Stomach (tissue), 8 donors: ENCODE measurements at regions not wholly inside any gene's neighbourhood (a gene's known extent, or its start where the extent isn't known, plus 50 kb on each side); places are given as distances from the start of the nearest gene placed in this dataset.

ENCODE experiments used
- DNase-seq, 2 donors: peaks; one replicate each; pipeline versions ENCODE4 v3.0.0 to v3.0.0-alpha.2; 2013 to 2019
- H3K27ac ChIP-seq, 5 donors: fragments of 200-600 bp in 4 of 5; sonication (generic) in 4 of 5; one replicate each; pipeline ENCODE4 v1.5.1; 2013 to 2019; ENCODE audit warnings: mild to moderate bottlenecking in 1 of 5, moderate library complexity in 1 of 5
- H3K27me3 ChIP-seq, 3 donors: fragments of 200-600 bp; sonication (generic); one replicate each; pipeline ENCODE4 v1.5.1; 2017 to 2019; ENCODE audit warnings: mixed run types in 1 of 3
- H3K36me3 ChIP-seq, 4 donors: fragments of 200-600 bp; sonication (generic); 1 replicate in 3 of 4; 2 replicates in 1 of 4; pipeline ENCODE4 v1.5.1; 2016 to 2019
- H3K4me1 ChIP-seq, 4 donors: fragments of 200-600 bp; sonication (generic); one replicate each; pipeline ENCODE4 v1.5.1; 2016 to 2019
- H3K4me3 ChIP-seq, 4 donors: fragments of 200-600 bp; sonication (generic) in 3 of 4; one replicate each; pipeline ENCODE4 v1.5.1; 2016 to 2019; ENCODE audit warnings: mild to moderate bottlenecking in 1 of 4
- H3K9me3 ChIP-seq, 4 donors: fragments of 200-600 bp; sonication (generic); one replicate each; pipeline ENCODE4 v1.5.1; 2016 to 2019
- CTCF ChIP-seq, 7 experiments: fragments of 450-650 bp in 4 of 7; fragments of 200-600 bp in 3 of 7; sonication (generic) in 3 of 7; IDR thresholded peaks; one replicate each; pipeline ENCODE4 v1.5.1; 2016 to 2019; ENCODE audit warnings: antibody characterized with exemption in 7 of 7, control low read depth in 2 of 7, mild to moderate bottlenecking in 1 of 7
- EP300 ChIP-seq: sonication (generic); formaldehyde crosslinking; IDR thresholded peaks from one replicate; pipeline ENCODE4 v1.6.1; 2017; ENCODE audit warnings: antibody characterized with exemption
- POLR2A ChIP-seq, 4 donors: fragments of 450-650 bp; IDR thresholded peaks; one replicate each; pipeline ENCODE4 v1.6.1; 2016; ENCODE audit warnings: antibody characterized with exemption in 4 of 4, control low read depth in 2 of 4, mild to moderate bottlenecking in 1 of 4, moderate library complexity in 1 of 4
- POLR2AphosphoS5 ChIP-seq, 3 donors: sonication (generic); formaldehyde crosslinking; IDR thresholded peaks; one replicate each; pipeline ENCODE4 v1.6.1; 2016; ENCODE audit warnings: antibody characterized with exemption in 3 of 3
- WGBS, 5 donors: extraction: QIAGEN DNeasy Blood & Tissue Kit in 3 of 5; methylation state at CpG; one replicate each; pipeline versions ENCODE4 v1.1.5 to v1.1.7; 2013 to 2018; 5-methylcytosine and 5-hydroxymethylcytosine counted together
- intact Hi-C: fragments of 100-400 bp; cut with DNase I; formaldehyde crosslinking; loops from one replicate; pipeline ENCODE4 v1.15.1; 2023; ENCODE audit warnings: low total_unique reads
- donor health status: healthy with polysubstance abuse.
- donor health status: Bipolar disorder and iron deficiency.
- donor health status: healthy.

- intact Hi-C loops = no loop called here
- no peaks in the 10 kb centered on the region for H3K9me3 ChIP-seq
- WGBS, 5 donors = 85 to 92% (median 91%) methylated on average over 1 of the region's 1 CpG
- DNase-seq = no peak
- no peaks in the 10 kb centered on the region for H3K36me3 ChIP-seq
- H3K4me1 ChIP-seq = peaks cover 0 to 38% (median 8%) of the 10 kb centered on the region in 4 donors
- H3K27me3 ChIP-seq = no peaks in the 10 kb centered on the region
- no peak for TF ChIP-seq POLR2A (IDR thresholded peaks at IDR 0.05)
- no peak for TF ChIP-seq EP300
- no peak for TF ChIP-seq CTCF (IDR thresholded peaks at IDR 0.05)
- TF ChIP-seq POLR2AphosphoS5 (IDR thresholded peaks at IDR 0.05) = no peak
- H3K27ac ChIP-seq = no peak overlapping the region
- H3K4me3 ChIP-seq = no peak overlapping the region
These were observed 669.6 kb downstream of the PCDH17 start for GRCh38 chr13:58300974-58301681.

GRCh38 chr13:58302349-58302748 is 670.8 kb downstream of the PCDH17 start:
- intact Hi-C loops = no loop called here
- no peak for TF ChIP-seq POLR2AphosphoS5 (IDR thresholded peaks at IDR 0.05)
- no peak for TF ChIP-seq POLR2A (IDR thresholded peaks at IDR 0.05)
- TF ChIP-seq CTCF (IDR thresholded peaks at IDR 0.05) = no peak
- 27 to 54% (median 51%) methylated on average over 2 of the region's 2 CpGs for WGBS, 5 donors
- Histone ChIP-seq H3K36me3 (no peaks in the 10 kb centered on the region), H3K27me3 (no peaks in the 10 kb centered on the region), H3K4me3 (no peak overlapping the region), H3K9me3 (no peaks in the 10 kb centered on the region), H3K27ac (no peak overlapping the region), H3K4me1 (peaks cover 0 to 32% (median 6%) of the 10 kb centered on the region in 4 donors)
- DNase-seq = peak in 1 of 2 donors; percentile 63

GRCh38 chr13:58306062-58306461 is 674.5 kb downstream of the PCDH17 start:
- TF ChIP-seq POLR2AphosphoS5 (IDR thresholded peaks at IDR 0.05) = no peak
- TF ChIP-seq EP300 = no peak
- TF ChIP-seq POLR2A (IDR thresholded peaks at IDR 0.05) = no peak
- no peak for TF ChIP-seq CTCF (IDR thresholded peaks at IDR 0.05)

GRCh38 chr13:58313219-58313618 is 681.7 kb downstream of the PCDH17 start:
- H3K36me3 ChIP-seq = no peaks in the 10 kb centered on the region
- no peak overlapping the region for H3K27ac ChIP-seq
- peak in 1 of 2 donors; percentile 8 for DNase-seq
- no peaks in the 10 kb centered on the region for H3K4me1 ChIP-seq
- intact Hi-C loops = no loop called here
- H3K9me3 ChIP-seq = peaks cover 0 to under 1% (median 0%) of the 10 kb centered on the region in 4 donors
- WGBS, 5 donors = 78 to 91% (median 83%) methylated on average over 2 of the region's 2 CpGs
- H3K27me3 ChIP-seq = no peaks in the 10 kb centered on the region
- no peak for TF ChIP-seq POLR2A (IDR thresholded peaks at IDR 0.05)
- no peak for TF ChIP-seq CTCF (IDR thresholded peaks at IDR 0.05)
- no peak for TF ChIP-seq EP300
- TF ChIP-seq POLR2AphosphoS5 (IDR thresholded peaks at IDR 0.05) = no peak
- H3K4me3 ChIP-seq = no peak overlapping the region

More at GRCh38 chr13:58306062-58306461, 674.5 kb downstream of the PCDH17 start:
- no peak for DNase-seq
- no peaks in the 10 kb centered on the region for H3K27me3 ChIP-seq
- H3K4me1 ChIP-seq = peaks cover 0 to 9% (median under 1%) of the 10 kb centered on the region in 4 donors
- intact Hi-C loops = no loop called here
- no peak overlapping the region for H3K4me3 ChIP-seq
- no peaks in the 10 kb centered on the region for H3K9me3 ChIP-seq
- H3K27ac ChIP-seq = no peak overlapping the region
- 89 to 98% (median 95%) methylated on average over 1 of the region's 1 CpG for WGBS, 5 donors
- no peaks in the 10 kb centered on the region for H3K36me3 ChIP-seq
